ENCODE measurements at regions not wholly inside any gene's neighbourhood (a gene's known extent, or its start where the extent isn't known, plus 50 kb on each side); places are given as distances from the start of the nearest gene placed in this dataset.

- Histone ChIP-seq H3K36me3 (ENCODE audit: low read depth) (no peaks in the 10 kb centered on the region), H3K9me2 (ENCODE audit: insufficient read depth) (no peaks in the 10 kb centered on the region; the same call in 1 of the 2 replicates), H3K9ac (no peak overlapping the region), H3K27me3 (replicated peaks; ENCODE audit: insufficient read depth) (no peaks in the 10 kb centered on the region), H3K4me3 (no peak overlapping the region), H3K27ac (no peak overlapping the region), H2AFZ (no peak overlapping the region), H3F3A (ENCODE audit: insufficient read depth) (peaks cover 13% of the 10 kb centered on the region), H3K4me2 (ENCODE audit: unreplicated experiment) (no peak overlapping the region), H3K79me2 (ENCODE audit: insufficient read depth) (no peaks in the 10 kb centered on the region), H3K9me3 (ENCODE audit: low read depth) (no peaks in the 10 kb centered on the region), H4K20me1 (ENCODE audit: insufficient read depth) (no peaks in the 10 kb centered on the region), H3K4me1 (ENCODE audit: insufficient read depth) (peaks cover 14% of the 10 kb centered on the region)
- in situ Hi-C loops (cut with MboI): no loop called here
- 92 to 100% methylated on average over 3 of the region's 3 CpGs for WGBS, 2 experiments (ENCODE audit: low coverage in 1 of 2, low lambda C conversion rate in 2 of 2, missing lambda C conversion rate in 2 of 2)
- TF ChIP-seq EZH2phosphoT487 (IDR thresholded peaks at IDR 0.05; ENCODE audit: insufficient read depth, low read depth) (no peak), EZH2 (IDR thresholded peaks at IDR 0.05; ENCODE audit: insufficient read depth, poor library complexity, severe bottlenecking) (no peak)
- no peak for DNase-seq
These were observed 58.8 kb upstream of the NT5C1B start for GRCh38 chr2:18648161-18648560.

GRCh38 chr2:18647731-18648130 lies 58.4 kb upstream of the NT5C1B start:
- no peak for TF ChIP-seq EZH2 (IDR thresholded peaks at IDR 0.05; ENCODE audit: insufficient read depth, poor library complexity, severe bottlenecking)
- no peak for TF ChIP-seq EZH2phosphoT487 (IDR thresholded peaks at IDR 0.05; ENCODE audit: insufficient read depth, low read depth)
- no peaks in the 10 kb centered on the region for H3K9me3 ChIP-seq (ENCODE audit: low read depth)
- H4K20me1 ChIP-seq (ENCODE audit: insufficient read depth): no peaks in the 10 kb centered on the region
- no peaks in the 10 kb centered on the region for H3K36me3 ChIP-seq (ENCODE audit: low read depth)
- 94 to 95% methylated on average over 1 of the region's 1 CpG for WGBS, 2 experiments (ENCODE audit: low coverage in 1 of 2, low lambda C conversion rate in 2 of 2, missing lambda C conversion rate in 2 of 2)
- no peaks in the 10 kb centered on the region for H3K27me3 ChIP-seq (replicated peaks; ENCODE audit: insufficient read depth)
- H3K27ac ChIP-seq: no peak overlapping the region
- no peaks in the 10 kb centered on the region for H3K79me2 ChIP-seq (ENCODE audit: insufficient read depth)
- in situ Hi-C loops (cut with MboI): no loop called here
- no peak overlapping the region for H3K9ac ChIP-seq
- H3K4me2 ChIP-seq (ENCODE audit: unreplicated experiment): no peak overlapping the region
- H2AFZ ChIP-seq: no peak overlapping the region
- DNase-seq: no peak
- H3K4me3 ChIP-seq: no peak overlapping the region
- peaks cover 10% of the 10 kb centered on the region for H3K4me1 ChIP-seq (ENCODE audit: insufficient read depth)
- peaks cover 9% of the 10 kb centered on the region for H3F3A ChIP-seq (ENCODE audit: insufficient read depth)
- no peaks in the 10 kb centered on the region; the same call in 1 of the 2 replicates for H3K9me2 ChIP-seq (ENCODE audit: insufficient read depth)

DNA sequence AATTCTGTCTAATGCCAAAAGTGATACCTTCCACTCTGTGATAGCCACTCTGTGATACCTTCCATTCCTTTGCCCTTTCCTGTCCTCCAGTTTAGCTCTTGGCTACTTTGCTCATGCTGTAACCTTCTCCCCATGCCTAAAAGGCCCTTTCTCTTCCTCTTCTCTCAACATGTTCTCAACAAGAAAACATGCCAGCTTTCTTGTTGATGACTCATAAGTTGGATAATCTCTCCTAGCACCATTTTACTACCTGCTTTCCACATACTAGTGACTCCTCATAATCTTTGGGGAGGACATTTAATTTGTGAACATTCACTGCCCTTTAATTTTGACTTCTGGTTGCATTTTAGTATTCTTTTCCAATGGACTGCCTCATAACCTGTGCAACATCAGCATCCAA lies 55.9 kb upstream of the NT5C1B start:
- peak; percentile 23 for DNase-seq
- no peak overlapping the region for H3K9ac ChIP-seq
- no peaks in the 10 kb centered on the region for H3K79me2 ChIP-seq (ENCODE audit: insufficient read depth)
- H3K27ac ChIP-seq: no peak overlapping the region
- H3K27me3 ChIP-seq (replicated peaks; ENCODE audit: insufficient read depth): no peaks in the 10 kb centered on the region
- H3K4me2 ChIP-seq (ENCODE audit: unreplicated experiment): no peak overlapping the region
- H3K9me2 ChIP-seq (ENCODE audit: insufficient read depth): no peaks in the 10 kb centered on the region; the same call in 1 of the 2 replicates
- H2AFZ ChIP-seq: no peak overlapping the region
- H3K4me1 ChIP-seq (ENCODE audit: insufficient read depth): no peaks in the 10 kb centered on the region
- H3K4me3 ChIP-seq: no peak overlapping the region
- H3F3A ChIP-seq (ENCODE audit: insufficient read depth): no peaks in the 10 kb centered on the region
- in situ Hi-C loops (cut with MboI): no loop called here
- H4K20me1 ChIP-seq (ENCODE audit: insufficient read depth): no peaks in the 10 kb centered on the region
- no peaks in the 10 kb centered on the region for H3K36me3 ChIP-seq (ENCODE audit: low read depth)
- TF ChIP-seq EZH2phosphoT487 (IDR thresholded peaks at IDR 0.05; ENCODE audit: insufficient read depth, low read depth): no peak
- TF ChIP-seq EZH2 (IDR thresholded peaks at IDR 0.05; ENCODE audit: insufficient read depth, poor library complexity, severe bottlenecking): no peak
- H3K9me3 ChIP-seq (ENCODE audit: low read depth): no peaks in the 10 kb centered on the region

GRCh38 chr2:18644115-18644462 lies 54.7 kb upstream of the NT5C1B start:
- 94 to 100% methylated on average over 2 of the region's 2 CpGs for WGBS, 2 experiments (ENCODE audit: low coverage in 1 of 2, low lambda C conversion rate in 2 of 2, missing lambda C conversion rate in 2 of 2)
- TF ChIP-seq EZH2 (IDR thresholded peaks at IDR 0.05; ENCODE audit: insufficient read depth, poor library complexity, severe bottlenecking): no peak
- no peak for TF ChIP-seq EZH2phosphoT487 (IDR thresholded peaks at IDR 0.05; ENCODE audit: insufficient read depth, low read depth)
- Histone ChIP-seq H3K27me3 (replicated peaks; ENCODE audit: insufficient read depth) (no peaks in the 10 kb centered on the region), H3K9me2 (ENCODE audit: insufficient read depth) (no peaks in the 10 kb centered on the region; the same call in 1 of the 2 replicates), H3K79me2 (ENCODE audit: insufficient read depth) (no peaks in the 10 kb centered on the region), H3K9ac (no peak overlapping the region), H4K20me1 (ENCODE audit: insufficient read depth) (no peaks in the 10 kb centered on the region), H3F3A (ENCODE audit: insufficient read depth) (no peaks in the 10 kb centered on the region), H3K27ac (no peak overlapping the region), H3K4me1 (ENCODE audit: insufficient read depth) (no peaks in the 10 kb centered on the region), H3K4me2 (ENCODE audit: unreplicated experiment) (no peak overlapping the region), H3K36me3 (ENCODE audit: low read depth) (no peaks in the 10 kb centered on the region), H2AFZ (no peak overlapping the region), H3K9me3 (ENCODE audit: low read depth) (no peaks in the 10 kb centered on the region), H3K4me3 (no peak overlapping the region)
- no peak for DNase-seq
- in situ Hi-C loops (cut with MboI): no loop called here
